GM21526 (cell line): ENCODE measurements at regions not wholly inside any gene's neighbourhood (a gene's known extent, or its start where the extent isn't known, plus 50 kb on each side); places are given as distances from the start of the nearest gene placed in this dataset.

Experiments
- ATAC-seq: cut with Tn5 transposase; IDR thresholded peaks from one replicate; pipeline ENCODE4 v1.9.1; 2021; ENCODE audit warnings: moderate library complexity; ENCODE audit not compliant: unreplicated experiment, low FRiP score

- ATAC-seq, result no peak
Observed at GRCh38 chr20:24761220-24762065, 187.6 kb upstream of the CST7 start.

GRCh38 chr20:24762371-24762770 is 186.7 kb upstream of the CST7 start:
- no peak for ATAC-seq

GRCh38 chr20:24762791-24763350 is 186.2 kb upstream of the CST7 start:
- no peak for ATAC-seq

- ATAC-seq, result no peak
Observed at GRCh38 chr20:24763386-24764026, 185.6 kb upstream of the CST7 start.

GRCh38 chr20:24764027-24764793 is 184.9 kb upstream of the CST7 start:
- no peak for ATAC-seq

- ATAC-seq, result no peak
Observed at GRCh38 chr20:24764794-24765202, 184.3 kb upstream of the CST7 start.

- ATAC-seq, result no peak
Observed at GRCh38 chr20:24765316-24766142, 183.5 kb upstream of the CST7 start.

GRCh38 chr20:24766143-24766527 is 182.9 kb upstream of the CST7 start:
- ATAC-seq, result no peak

- ATAC-seq, result no peak
Observed at GRCh38 chr20:24766826-24767622, 182.0 kb upstream of the CST7 start.

- ATAC-seq, result no peak
Observed at GRCh38 chr20:24767623-24768100, 181.4 kb upstream of the CST7 start.

- ATAC-seq, result no peak
Observed at GRCh38 chr20:24768201-24768636, 180.8 kb upstream of the CST7 start.

- ATAC-seq, result no peak
Observed at GRCh38 chr20:24768713-24769601, 180.1 kb upstream of the CST7 start.

- no peak for ATAC-seq
Observed at GRCh38 chr20:24769878-24770627, 179.0 kb upstream of the CST7 start.

- no peak for ATAC-seq
Observed at GRCh38 chr20:24770628-24771541, 178.2 kb upstream of the CST7 start.

- ATAC-seq, result no peak
Observed at GRCh38 chr20:24771542-24772061, 177.5 kb upstream of the CST7 start.

GRCh38 chr20:24772667-24773066 is 176.4 kb upstream of the CST7 start:
- no peak for ATAC-seq
